Karpas-422 (cell line): ENCODE measurements at regions not wholly inside any gene's neighbourhood (a gene's known extent, or its start where the extent isn't known, plus 50 kb on each side); places are given as distances from the start of the nearest gene placed in this dataset. TPM values are rescaled to one million over a fixed set of nuclear protein-coding genes. Genes with fewer than 3 reads are reported as not detected.

Source experiments
- DNase-seq: peaks from one replicate; pipeline ENCODE4 v3.0.0-alpha.2; 2015
- H2AFZ ChIP-seq: fragments of 200-600 bp; sonication (generic); 2 replicates; pipeline ENCODE4 v1.6.1; 2014; ENCODE audit warnings: antibody characterized with exemption, low read length, mixed read lengths
- H3K27ac ChIP-seq: fragments of 200-600 bp; sonication (generic); 2 replicates; pipeline ENCODE4 v1.5.1; 2014; ENCODE audit warnings: mild to moderate bottlenecking, low read length, moderate library complexity
- H3K27me3 ChIP-seq: fragments of 200-600 bp; sonication (generic); 2 replicates; pipeline ENCODE4 v1.6.1; 2014; ENCODE audit warnings: low read length, mixed read lengths
- H3K36me3 ChIP-seq: fragments of 200-600 bp; sonication (generic); 2 replicates; pipeline ENCODE4 v1.6.1; 2014; ENCODE audit warnings: low read length, mixed read lengths; ENCODE audit not compliant: insufficient read depth
- H3K4me1 ChIP-seq: fragments of 200-600 bp; sonication (generic); 2 replicates; pipeline ENCODE4 v1.6.1; 2014; ENCODE audit warnings: mild to moderate bottlenecking, low read length, mixed read lengths
- H3K4me2 ChIP-seq: fragments of 200-600 bp; sonication (generic); 2 replicates; pipeline ENCODE4 v1.6.1; 2014; ENCODE audit warnings: low read length, low read depth, mild to moderate bottlenecking; ENCODE audit not compliant: poor library complexity, severe bottlenecking
- H3K4me3 ChIP-seq: fragments of 200-600 bp; sonication (generic); 2 replicates; pipeline ENCODE4 v1.5.1; 2014; ENCODE audit warnings: mild to moderate bottlenecking, antibody characterized with exemption, low read length, mixed read lengths
- H3K79me2 ChIP-seq: fragments of 200-600 bp; sonication (generic); 2 replicates; pipeline ENCODE4 v1.6.1; 2014; ENCODE audit warnings: mild to moderate bottlenecking, low read length, mixed read lengths
- H3K9ac ChIP-seq: fragments of 200-600 bp; sonication (generic); 2 replicates; pipeline ENCODE4 v1.6.0; 2014; ENCODE audit warnings: low read length
- H3K9me2 ChIP-seq: fragments of 200-600 bp; sonication (generic), shearing (Covaris generic); replicated peaks from 2 replicates; pipeline ENCODE4 v1.6.0; 2014; ENCODE audit warnings: mild to moderate bottlenecking, low read length, moderate library complexity; ENCODE audit not compliant: insufficient read depth
- H3K9me3 ChIP-seq: fragments of 300-700, 200-600 bp; sonication (generic); 2 replicates; pipeline ENCODE4 v1.6.1; 2014; ENCODE audit warnings: low read length, mixed read lengths
- H4K20me1 ChIP-seq: fragments of 200-600 bp; sonication (generic); 2 replicates; pipeline ENCODE4 v1.6.1; 2014; ENCODE audit warnings: mild to moderate bottlenecking, antibody characterized with exemption, low read length, low read depth; ENCODE audit not compliant: insufficient read depth
- small RNA-seq: library from RNA; depleted of rRNA; stranded (forward); fragments of <200 nt; gene quantifications from one replicate; pipeline ENCODE3, GENCODE V24; 2014

DNA sequence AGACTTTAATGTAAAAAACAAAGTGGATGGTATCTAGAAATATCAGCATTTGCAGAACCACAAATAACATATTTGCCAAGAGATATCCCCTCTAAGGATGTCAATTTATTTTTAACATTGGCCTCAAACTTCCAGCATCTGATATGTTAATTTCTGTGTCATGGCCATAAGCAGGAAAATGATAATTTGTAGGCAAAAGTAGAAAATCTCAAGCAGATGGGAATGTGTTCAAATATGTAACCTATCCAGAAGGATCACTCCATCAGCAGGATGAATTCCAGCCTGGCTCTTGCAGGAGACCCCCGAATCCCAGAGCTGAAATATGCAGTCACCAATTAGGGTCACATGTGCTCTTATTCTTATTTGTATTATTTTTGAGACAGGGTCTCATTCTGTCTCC is 55.4 kb upstream of the PRKX start:
- H3K4me2 ChIP-seq: no peak overlapping the region
- H2AFZ ChIP-seq: no peak overlapping the region
- DNase-seq: no peak
- no peak overlapping the region for H3K27ac ChIP-seq
- no peak overlapping the region for H3K9ac ChIP-seq
- no peaks in the 10 kb centered on the region for H3K4me1 ChIP-seq
- H4K20me1 ChIP-seq: no peaks in the 10 kb centered on the region
- H3K36me3 ChIP-seq: no peaks in the 10 kb centered on the region
- H3K4me3 ChIP-seq: no peak overlapping the region
- H3K79me2 ChIP-seq: no peaks in the 10 kb centered on the region
- no peaks in the 10 kb centered on the region for H3K9me2 ChIP-seq
- H3K27me3 ChIP-seq: no peaks in the 10 kb centered on the region
- H3K9me3 ChIP-seq: no peaks in the 10 kb centered on the region

Small RNA genes lying in the stretch of these regions (small RNA-seq; reads per million reads assigned to genes)
- gene RF00401: not detected
